ENCODE measurements at regions not wholly inside any gene's neighbourhood (a gene's known extent, or its start where the extent isn't known, plus 50 kb on each side); places are given as distances from the start of the nearest gene placed in this dataset.

DNA sequence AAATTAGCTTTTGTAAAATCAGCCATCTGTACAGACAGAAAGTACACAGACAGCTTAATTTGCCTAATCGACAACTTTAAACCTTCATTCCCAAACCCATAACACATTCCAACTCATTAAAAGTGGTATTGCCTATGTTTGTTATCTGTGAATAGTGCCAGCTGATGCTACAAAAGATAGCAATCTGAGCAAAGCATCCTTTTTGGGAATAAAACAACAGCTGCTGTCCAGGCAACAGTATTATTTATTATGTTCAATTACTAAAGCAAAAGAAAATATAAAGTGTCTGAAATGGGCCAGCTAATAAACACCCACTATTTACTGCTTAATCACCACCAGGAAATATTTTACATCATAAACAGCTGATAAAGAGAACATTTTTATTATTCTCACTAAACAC lies 134.8 kb upstream of the ABI3BP start:
- TF ChIP-seq, protein P1, sequence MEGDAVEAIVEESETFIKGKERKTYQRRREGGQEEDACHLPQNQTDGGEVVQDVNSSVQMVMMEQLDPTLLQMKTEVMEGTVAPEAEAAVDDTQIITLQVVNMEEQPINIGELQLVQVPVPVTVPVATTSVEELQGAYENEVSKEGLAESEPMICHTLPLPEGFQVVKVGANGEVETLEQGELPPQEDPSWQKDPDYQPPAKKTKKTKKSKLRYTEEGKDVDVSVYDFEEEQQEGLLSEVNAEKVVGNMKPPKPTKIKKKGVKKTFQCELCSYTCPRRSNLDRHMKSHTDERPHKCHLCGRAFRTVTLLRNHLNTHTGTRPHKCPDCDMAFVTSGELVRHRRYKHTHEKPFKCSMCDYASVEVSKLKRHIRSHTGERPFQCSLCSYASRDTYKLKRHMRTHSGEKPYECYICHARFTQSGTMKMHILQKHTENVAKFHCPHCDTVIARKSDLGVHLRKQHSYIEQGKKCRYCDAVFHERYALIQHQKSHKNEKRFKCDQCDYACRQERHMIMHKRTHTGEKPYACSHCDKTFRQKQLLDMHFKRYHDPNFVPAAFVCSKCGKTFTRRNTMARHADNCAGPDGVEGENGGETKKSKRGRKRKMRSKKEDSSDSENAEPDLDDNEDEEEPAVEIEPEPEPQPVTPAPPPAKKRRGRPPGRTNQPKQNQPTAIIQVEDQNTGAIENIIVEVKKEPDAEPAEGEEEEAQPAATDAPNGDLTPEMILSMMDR (IDR thresholded peaks at IDR 0.05), result no peak
- no peak for TF ChIP-seq POLR2A (IDR thresholded peaks at IDR 0.05)

All from thyroid gland (tissue), 4 donors.